ENCODE measurements at regions not wholly inside any gene's neighbourhood (a gene's known extent, or its start where the extent isn't known, plus 50 kb on each side); places are given as distances from the start of the nearest gene placed in this dataset.
"Not testable (repeated sequence)": the region's sequence is repeated elsewhere in the genome, so short reads cannot be mapped to it uniquely, and the experiment has no call there.

DNA sequence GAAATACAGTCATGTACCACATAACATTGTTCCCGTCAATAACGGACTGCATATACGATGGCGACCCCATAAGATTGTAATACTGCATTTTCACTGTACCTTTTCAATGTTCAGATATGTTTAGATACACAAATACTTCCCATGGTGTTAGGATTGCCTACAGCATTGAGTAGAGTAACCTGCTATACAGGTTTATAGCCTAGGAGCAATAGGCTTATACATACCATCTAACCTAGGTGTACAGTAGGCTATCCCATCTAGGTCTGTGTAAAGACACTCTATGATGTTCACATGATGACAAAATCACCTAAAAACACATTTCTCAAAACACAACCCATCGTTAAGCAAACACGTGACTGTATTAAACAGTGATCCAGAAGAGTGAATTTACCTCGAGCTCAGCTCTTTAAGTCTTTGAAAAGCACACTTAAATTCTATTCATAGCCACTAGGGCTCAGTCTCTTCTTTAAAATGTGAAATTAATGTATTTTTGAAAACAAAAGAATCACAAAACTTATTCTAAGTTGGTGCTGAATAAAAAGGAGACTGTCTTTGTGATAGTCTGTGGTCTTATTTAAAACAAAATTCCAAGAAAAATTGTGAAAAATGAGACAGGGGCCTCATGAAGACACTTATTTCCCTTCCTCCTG is 239.1 kb upstream of the ARID2 start:
- no peak for DNase-seq
- intact Hi-C loops (cut with DNase I), result no loop called here

DNA sequence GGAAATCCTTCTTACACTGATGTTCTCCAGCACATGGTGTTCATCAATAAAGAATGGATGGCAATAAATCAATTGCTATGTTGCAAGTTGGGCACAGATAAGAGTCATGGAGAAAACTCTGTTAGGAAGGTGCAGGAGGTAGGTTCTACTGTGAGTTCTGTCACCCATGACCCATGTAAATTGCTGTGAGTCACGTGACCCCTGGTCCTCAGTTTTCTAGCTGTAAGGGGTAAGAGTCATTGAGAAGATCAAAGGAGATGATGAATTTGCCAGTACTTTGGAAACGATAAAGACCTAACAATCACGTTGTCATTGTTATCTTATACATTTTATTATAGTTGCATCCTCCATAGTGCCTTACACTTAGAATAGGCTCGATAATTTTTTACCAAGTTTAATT is 235.2 kb upstream of the ARID2 start:
- DNase-seq, result no peak
- intact Hi-C loops (cut with DNase I), result no loop called here

DNA sequence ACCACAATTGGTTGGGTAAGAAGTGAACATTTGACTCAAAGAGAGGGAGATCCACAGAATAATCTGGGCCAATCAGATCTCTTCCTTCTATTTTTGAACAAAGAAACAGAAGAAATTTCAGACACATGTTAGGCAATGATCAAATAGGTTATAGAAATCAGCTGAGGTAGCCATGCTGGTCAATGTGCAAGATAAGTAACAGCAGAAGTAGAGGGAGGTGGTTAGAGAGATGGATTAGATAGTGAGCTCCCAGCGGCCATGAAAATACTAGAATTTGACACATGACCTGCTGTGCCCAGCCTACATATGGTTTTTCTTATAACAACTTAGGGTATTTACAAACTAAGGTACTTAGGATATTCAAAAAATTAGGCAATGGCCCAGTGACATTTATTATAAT is 230.9 kb upstream of the ARID2 start:
- DNase-seq, result no peak
- intact Hi-C loops (cut with DNase I), result no loop called here

DNA sequence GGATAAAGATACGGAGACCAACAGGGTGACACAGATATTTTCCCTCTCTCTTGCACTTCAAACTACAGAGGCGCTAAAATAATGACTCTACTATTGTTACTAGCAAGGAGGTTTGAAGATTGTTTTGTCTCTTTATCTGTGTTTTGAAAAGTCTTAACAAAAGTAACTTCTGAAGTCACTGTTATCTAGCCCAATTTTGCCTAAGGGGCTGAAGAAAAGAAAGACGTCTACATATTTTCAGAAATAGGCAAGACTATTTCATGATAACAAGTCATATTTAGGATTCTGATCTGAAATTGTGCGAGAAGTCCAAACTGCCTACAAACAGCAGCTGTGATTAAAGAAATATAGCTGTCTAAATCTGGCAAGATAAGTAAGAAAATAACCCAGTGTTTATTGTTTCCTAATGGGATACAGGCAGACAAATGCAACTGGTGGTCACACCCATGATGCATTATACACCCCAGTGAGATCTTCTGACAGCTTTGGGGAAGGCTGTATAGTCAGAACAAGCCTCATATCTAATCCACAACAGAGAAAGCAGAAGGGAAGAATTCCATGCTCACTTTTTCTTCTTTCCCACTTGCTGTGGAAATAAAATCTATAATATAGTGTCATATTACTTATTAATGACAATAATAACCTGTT is 226.9 kb upstream of the ARID2 start:
- no peak for DNase-seq
- intact Hi-C loops (cut with DNase I), result no loop called here

DNA sequence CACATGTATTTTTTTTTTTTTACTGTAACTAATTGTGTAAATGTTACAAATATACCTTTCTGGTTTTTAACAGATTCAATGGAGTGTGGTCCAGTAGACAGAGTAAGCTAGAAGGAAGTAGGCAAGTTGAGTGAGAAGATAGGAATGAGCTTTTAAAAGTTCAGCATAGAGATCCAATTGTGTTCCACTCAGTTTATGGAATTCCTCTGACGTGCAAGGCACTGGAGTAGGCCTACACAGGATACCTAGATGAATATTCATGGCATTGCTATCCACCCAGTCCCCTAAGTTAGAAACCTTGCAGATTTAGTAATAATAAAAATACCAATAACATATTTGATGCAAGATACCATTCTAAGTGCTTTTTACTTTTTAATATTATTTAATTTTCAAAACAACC is 225.6 kb upstream of the ARID2 start:
- intact Hi-C loops (cut with DNase I), result no loop called here
- no peak for DNase-seq

DNA sequence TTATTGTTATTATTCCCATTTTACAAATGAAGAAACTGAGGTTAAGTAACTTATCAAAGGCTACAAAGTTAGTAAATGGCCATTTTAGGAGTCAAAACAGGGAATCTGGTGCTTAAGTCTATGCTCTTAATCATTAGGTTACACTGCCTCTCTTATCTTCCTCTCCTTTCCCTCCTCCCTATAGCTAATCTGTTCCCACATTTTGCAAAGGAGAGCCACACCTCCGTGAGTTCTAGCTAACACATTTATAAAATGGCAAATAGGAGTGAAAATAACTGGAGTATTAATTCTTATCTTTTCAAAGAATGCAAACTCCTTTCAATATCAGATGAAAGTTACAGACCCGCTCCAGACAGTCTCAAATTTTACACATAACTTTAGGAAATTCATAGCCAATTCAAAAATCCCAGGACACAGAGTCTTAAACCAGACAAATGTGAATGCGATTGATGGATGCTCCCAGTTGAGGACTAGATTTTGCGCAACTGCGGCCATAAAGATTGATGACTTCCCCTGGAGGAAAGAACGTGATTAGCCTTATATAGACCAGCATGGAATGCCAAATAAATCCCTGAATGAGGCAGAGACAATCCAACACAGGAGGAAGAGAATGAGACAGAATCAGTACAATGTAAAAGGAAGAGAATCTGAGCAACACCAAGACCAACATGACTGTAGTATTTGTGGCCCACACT is 225.0 kb upstream of the ARID2 start:
- no peak for DNase-seq
- intact Hi-C loops (cut with DNase I), result no loop called here

DNA sequence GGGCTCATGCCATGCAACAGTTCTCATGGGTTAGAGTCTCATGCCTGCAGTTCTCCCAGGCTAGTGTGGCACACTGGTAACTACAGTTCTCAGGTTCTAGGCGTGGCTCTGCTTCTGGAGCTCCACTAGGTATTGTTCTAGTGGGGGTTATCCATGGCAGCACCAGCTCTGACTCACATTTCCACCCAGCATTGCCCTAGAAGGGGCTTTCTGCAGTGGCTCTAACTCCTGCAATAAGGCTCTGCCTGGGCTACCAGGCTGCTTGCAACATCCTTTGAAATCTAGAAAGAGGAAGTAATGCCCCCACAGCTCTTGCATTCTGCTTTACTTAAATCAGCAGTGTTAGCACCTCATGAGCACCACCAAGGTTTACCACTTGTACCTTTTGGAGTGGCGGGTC is 220.3 kb upstream of the ARID2 start:
- no peak for DNase-seq
- intact Hi-C loops (cut with DNase I), result no loop called here

DNA sequence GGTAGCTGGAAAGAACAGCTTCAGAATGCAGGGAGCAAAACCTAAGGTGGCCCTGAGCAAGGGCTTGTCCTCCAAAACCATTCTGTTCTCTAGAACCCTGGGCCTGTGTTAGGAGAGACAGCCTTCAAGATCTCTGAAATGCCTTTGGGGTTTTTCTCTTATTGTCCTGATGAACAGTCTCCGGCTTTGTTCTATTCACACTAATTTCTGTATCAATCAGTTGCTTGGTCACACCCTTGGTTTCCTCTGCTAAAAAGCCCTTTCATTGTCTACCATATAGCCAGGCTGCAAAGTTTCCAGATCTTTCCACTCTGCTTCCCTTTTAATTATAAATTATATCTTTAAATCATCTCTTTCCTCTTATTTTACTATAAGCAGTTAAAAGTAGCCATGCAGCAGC is 219.9 kb upstream of the ARID2 start:
- intact Hi-C loops (cut with DNase I), result no loop called here
- no peak for DNase-seq

DNA sequence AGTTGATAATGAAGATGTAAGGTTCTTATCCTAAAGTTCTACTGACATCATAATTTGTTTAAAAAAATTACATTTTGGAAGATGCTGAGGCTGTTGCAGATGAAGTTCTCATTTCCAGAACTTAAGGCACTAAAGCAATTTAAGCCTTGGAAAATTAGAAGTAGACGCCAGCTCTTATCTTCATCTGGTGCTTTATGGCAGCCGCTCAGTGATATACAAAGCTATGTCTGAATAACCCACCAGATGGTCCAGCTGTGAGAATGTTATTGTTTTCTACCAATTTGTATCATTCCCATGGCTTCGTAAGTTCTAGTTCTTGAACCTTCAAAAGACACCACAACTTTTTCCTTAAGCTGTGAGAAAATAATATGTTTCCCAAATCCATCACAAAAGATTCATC is 212.1 kb upstream of the ARID2 start:
- DNase-seq, result no peak
- intact Hi-C loops (cut with DNase I), result no loop called here

DNA sequence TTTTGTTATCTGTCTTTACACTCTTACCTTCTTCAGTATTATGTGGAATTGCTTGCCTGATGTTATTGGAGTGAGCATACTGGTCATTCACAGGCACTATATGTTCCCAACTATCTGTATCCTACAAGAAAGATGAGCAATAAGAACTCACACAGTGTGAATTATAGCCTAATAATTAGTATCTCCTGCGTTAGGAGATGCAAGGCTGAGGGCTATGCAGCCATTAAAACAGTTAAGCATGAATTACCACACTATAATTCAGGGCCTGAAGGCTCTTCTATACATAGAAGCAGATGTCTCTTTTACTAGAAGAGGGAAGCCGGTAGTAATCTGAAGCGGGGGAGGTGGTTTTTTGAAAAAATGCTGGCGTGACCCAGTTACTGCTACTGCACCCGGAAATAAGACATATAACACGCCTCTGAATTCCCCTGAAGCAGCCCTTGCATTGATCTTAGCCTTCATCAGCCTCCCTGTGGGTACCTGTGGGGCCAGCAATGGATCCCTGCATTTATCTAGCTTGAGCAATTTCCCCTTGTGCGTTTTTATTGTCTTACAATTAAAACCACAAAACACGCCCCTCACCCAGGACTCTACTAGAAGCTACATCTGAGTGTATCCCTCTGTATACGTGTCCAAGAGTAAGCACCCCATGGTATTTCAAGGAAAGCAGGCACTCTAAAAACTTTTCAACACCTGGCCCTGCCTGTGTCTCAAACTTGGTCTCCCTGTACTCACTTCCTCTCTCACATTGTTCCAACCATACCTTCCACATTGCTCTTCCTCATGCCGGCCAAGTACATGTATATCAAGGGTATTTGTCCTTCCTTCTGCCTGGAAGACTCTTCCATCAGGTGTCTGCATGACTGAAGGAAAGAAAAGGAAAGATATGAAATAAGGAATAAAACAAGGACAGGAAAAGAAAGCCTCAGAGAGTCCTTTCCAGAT is 210.9 kb upstream of the ARID2 start:
- DNase-seq, result peak in 3 of 42 donors; percentile 4 to 25 (median 13)
- intact Hi-C loops (cut with DNase I), result no loop called here

DNA sequence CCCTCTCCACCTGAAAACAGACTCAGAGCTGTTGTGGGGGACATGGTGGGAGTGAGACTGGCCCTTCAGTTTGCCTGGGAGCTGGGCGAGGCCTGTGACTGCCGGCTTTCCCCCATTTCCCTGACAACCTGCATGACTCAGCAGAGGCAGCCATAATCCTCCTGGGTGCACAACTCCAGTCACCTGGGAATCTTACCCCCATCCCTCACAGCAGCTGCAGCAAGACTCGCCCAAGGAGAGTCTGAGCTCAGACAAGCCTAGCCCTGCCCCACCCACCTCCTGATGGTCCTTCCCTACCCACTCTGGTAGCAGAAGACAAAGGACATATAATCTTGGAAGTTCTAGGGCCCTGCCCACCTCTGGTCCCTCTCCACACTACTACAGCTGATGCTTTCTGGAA is 207.3 kb upstream of the ARID2 start:
- DNase-seq, result no peak
- intact Hi-C loops (cut with DNase I), result no loop called here

DNA sequence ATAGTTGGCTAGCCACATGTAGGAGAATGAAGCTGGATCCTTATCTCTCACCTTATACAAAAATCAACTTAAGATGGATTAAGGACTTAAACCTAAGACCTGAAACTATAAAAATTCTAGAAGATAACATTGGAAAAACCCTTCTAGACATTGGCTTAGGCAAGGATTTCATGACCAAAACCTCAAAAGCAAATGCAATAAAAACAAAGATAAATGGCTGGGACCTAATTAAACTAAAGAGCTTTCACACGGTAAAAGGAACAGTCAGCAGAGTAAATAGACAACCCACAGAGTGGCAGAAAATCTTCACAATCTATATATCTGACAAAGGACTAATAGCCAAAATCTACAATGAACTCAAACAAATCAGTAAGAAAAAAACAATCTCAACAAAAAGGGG is 202.7 kb upstream of the ARID2 start:
- DNase-seq; intact Hi-C loops (cut with DNase I): not testable (repeated sequence)

DNA sequence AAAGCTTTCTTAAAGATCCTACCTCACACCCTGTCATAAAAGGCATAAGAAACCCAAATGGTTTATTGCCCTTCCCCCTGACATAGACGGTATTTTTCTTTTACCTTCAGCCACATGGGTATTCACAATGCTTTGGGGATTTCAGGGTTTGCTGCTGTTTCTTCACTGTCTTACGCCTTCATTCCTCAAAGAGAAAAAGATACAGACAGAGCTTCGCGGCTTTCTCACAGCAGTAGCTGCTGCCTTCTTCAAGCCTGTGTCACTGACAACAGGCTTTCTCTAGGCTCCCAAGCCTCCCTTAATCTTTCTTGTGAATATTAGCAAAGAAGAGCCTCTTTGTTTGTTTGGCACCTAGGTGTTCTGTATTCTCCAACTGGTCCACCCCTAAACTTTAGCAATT is 197.4 kb upstream of the ARID2 start:
- intact Hi-C loops (cut with DNase I), result no loop called here
- DNase-seq, result no peak

DNA sequence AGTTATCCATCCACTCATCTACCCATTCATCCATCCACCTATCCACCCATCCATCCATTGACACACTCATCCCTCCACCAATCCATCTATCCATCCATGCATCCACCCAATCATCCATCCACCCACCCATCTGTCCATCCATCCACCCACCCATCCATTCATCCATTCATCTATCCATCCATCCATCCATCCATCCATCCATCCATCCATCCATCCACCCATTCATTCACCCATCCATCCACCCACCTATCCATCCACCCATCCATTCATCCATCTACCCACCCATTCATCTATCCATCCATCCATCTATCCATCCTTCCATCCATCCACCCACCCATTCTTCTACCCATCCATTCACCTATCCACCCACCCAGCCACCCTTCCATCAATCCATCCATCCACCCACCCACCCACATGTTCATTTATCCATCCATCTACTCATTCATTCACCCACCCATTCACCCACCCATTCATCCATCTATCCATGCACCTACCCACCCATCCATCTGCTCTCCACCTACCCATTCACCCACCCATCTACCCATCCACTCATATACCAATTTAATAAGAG is 193.8 kb upstream of the ARID2 start:
- DNase-seq, result no peak
- intact Hi-C loops (cut with DNase I), result no loop called here

DNA sequence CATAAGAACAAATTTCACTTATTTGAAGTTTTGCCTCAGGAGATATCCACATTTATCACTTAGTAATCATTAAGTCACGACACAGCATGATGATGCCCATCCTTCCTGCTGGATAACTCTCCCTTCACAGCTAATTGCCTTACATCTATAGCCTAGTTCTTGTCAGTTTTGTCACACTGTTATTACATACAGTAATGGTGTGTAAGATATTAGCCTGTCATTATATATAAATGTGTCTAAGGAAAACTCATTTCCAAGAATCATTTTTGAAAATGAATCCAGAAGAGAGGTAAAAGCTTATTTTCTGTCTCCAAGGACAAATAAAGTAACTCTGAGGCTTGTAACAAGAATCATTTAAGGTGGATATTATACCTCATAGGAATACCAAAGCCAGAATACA is 193.2 kb upstream of the ARID2 start:
- no peak for DNase-seq
- intact Hi-C loops (cut with DNase I), result no loop called here

DNA sequence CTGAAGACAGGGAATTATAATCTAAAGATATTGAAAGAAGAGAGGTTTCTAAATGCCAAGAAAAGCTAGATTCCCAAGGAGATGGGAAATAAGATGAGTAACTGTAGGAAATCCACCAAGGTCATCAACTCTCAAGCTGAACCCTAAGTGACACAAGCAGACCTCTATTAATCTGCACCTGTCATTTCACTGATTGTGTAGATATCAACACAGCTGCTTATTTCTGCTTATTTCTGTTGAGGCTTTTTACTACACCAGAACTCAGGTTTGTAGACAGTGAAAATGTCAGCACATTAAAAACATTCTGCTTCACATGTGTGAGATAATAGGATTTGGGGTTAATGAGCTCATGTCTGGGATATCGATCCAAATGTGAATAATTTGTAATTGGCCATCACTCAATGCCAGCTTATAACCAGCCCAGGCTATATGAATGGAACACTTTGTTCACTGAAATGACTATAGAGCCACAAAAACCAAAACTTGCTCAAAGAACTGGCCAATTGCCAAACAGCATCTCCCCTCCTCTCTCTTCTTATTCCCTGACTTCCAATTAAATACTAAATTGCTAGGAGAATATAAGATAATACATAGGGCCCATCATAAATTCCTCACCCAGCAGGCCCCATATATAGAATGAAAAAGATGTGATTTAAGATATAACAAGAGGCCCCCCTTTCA is 188.7 kb upstream of the ARID2 start:
- DNase-seq, result no peak
- intact Hi-C loops (cut with DNase I), result loop anchor here (5.0 kb wide), 1 partner anchor 186 kb away; the partner anchor contains the start of gene ARID2

DNA sequence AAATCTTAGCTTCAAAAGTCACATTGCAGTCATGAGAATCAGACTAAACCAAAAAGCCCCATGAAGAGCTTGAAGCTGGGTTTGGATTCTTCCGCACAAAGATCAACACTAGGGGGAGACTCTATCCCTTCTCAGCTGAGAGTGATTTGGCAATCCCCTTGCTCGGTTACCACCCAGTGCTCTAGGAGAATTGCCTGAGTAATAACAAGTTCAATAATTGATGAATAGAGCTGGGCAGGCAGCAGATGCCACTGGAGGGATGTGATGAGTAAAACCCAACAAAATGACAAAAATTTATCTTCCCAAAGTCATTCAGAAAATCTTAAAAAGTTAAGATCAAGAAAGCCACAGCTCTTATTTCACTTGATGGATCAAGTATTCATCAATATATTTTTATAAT is 185.6 kb upstream of the ARID2 start:
- DNase-seq, result peak in 33 of 42 donors; percentile 5 to 82 (median 58)

DNA sequence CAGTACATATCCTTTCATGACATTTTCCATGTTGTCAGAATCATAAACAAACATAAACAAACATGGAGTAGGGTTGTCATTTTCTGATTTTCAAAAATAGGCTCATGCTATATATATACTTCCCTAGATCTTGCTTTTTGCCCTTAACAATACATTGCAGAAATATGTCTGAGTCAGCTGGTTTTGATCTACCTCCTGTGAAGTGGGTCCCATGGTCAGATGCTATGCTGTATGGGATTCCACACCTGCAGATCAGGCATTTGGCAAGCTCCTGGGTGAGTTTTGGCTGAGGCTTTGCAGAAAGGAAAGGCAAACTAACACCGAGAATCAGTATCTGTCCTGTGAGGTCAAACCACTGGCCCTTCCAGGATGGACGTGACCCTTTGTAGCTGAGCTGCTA is 183.0 kb upstream of the ARID2 start:
- no peak for DNase-seq
- intact Hi-C loops (cut with DNase I), result no loop called here

More for the DNA sequence above, 185.6 kb upstream of the ARID2 start:
- intact Hi-C loops (cut with DNase I), result loop anchor here (5.0 kb wide), 1 partner anchor 183 kb away; the partner anchor contains the start of gene ARID2

DNA sequence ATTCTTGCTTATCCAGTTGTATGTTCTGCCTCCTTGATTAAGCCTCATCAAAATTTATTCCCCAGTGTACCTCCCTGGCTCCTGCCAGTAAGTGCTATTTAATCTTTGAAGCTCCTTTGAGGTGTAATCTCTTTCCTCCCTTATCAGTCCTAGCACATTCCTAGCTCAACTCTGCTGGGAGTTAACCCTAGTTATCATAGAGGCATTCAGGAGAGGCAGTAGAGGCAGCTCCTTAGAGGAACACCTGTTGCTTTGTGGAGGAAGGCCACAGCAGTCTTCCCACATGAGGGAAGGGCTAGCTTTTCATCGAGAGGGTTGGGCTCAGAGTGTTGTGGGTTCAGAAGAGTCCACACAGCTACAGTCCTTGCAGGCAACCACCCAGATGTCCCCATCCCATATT is 182.4 kb upstream of the ARID2 start:
- DNase-seq, result no peak
- intact Hi-C loops (cut with DNase I), result no loop called here

Measured in head of caudate nucleus (tissue), 42 donors.